Ovary (tissue), 3 donors: ENCODE measurements at regions not wholly inside any gene's neighbourhood (a gene's known extent, or its start where the extent isn't known, plus 50 kb on each side); places are given as distances from the start of the nearest gene placed in this dataset.

Experiments
- EP300 ChIP-seq: sonication (generic); formaldehyde crosslinking; IDR thresholded peaks from one replicate; pipeline ENCODE4 v1.6.1; 2017; ENCODE audit warnings: antibody characterized with exemption
- POLR2A ChIP-seq: fragments of 450-650 bp; IDR thresholded peaks from one replicate; pipeline ENCODE4 v1.6.1; 2017; ENCODE audit warnings: antibody characterized with exemption, mild to moderate bottlenecking, moderate library complexity
- TF ChIP-seq, protein P1 (sequence below), 3 donors: fragments of 450-650 bp in 2 of 3; fragments of 200-600 bp in 1 of 3; IDR thresholded peaks; one replicate each; pipeline versions ENCODE4 v1.5.1 to v1.8.0; 2016 to 2022; ENCODE audit warnings: antibody characterized with exemption in 3 of 3, mild to moderate bottlenecking in 1 of 3
- donor health status: DM: no; HTN: no; CAD: no.

DNA sequence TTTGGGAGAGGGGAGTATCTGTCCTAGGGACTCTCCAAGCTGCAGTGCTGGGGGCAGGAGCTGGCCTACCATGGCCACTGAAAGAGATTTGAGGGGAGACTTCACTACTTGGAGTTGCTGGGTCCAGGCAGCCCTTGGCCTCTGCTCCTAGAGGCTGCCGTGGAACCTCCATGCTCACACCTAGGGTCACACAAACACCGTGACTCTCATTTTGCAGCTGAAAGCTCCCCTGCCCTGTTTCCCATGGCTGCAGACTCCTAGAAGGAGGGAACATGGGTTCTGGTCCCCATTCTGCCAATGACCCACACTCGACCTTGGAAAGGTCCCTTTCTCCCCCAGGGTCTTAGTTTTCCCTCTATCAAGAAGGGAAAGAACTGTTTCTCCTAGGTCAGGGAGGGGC lies 147.1 kb upstream of the PPP1R26 start:
- no peak for TF ChIP-seq POLR2A
- no peak for TF ChIP-seq EP300
- TF ChIP-seq, protein P1, sequence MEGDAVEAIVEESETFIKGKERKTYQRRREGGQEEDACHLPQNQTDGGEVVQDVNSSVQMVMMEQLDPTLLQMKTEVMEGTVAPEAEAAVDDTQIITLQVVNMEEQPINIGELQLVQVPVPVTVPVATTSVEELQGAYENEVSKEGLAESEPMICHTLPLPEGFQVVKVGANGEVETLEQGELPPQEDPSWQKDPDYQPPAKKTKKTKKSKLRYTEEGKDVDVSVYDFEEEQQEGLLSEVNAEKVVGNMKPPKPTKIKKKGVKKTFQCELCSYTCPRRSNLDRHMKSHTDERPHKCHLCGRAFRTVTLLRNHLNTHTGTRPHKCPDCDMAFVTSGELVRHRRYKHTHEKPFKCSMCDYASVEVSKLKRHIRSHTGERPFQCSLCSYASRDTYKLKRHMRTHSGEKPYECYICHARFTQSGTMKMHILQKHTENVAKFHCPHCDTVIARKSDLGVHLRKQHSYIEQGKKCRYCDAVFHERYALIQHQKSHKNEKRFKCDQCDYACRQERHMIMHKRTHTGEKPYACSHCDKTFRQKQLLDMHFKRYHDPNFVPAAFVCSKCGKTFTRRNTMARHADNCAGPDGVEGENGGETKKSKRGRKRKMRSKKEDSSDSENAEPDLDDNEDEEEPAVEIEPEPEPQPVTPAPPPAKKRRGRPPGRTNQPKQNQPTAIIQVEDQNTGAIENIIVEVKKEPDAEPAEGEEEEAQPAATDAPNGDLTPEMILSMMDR (IDR thresholded peaks at IDR 0.05): no peak
